SK-N-SH (cell line): ENCODE measurements at regions not wholly inside any gene's neighbourhood (a gene's known extent, or its start where the extent isn't known, plus 50 kb on each side); places are given as distances from the start of the nearest gene placed in this dataset.

Source experiments
- CTCF ChIA-PET: fragments of 300-600, 350-600 bp; formaldehyde crosslinking; extraction: SDS; loops from one replicate; lab custom pipeline; 2021; lab: Yijun Ruan, JAX
- POLR2A ChIA-PET: fragments of 350-600 bp; sonication (Branson Sonifier 250); formaldehyde crosslinking; extraction: SDS; loops from one replicate; lab custom pipeline; 2020; ENCODE audit warnings: antibody characterized with exemption, inconsistent platforms; lab: Yijun Ruan, JAX
- DNase-seq: peaks from one replicate; pipeline ENCODE4 v3.0.0; 2012
- H2AFZ ChIP-seq: fragments of 200-600 bp; sonication (generic); 2 replicates; pipeline ENCODE4 v1.8.1; 2016; ENCODE audit warnings: antibody characterized with exemption, mild to moderate bottlenecking, low read depth
- H3F3A ChIP-seq: fragments of 200-600 bp; sonication (generic); replicated peaks from 2 replicates; pipeline ENCODE3; 2016; ENCODE audit warnings: antibody characterized with exemption, mild to moderate bottlenecking; ENCODE audit not compliant: insufficient read depth
- H3K27ac ChIP-seq, 2 experiments: fragments of 200-500 bp in 1 of 2; fragments of 200-600 bp in 1 of 2; sonication (Bioruptor generic) in 1 of 2; sonication (generic), shearing (Covaris generic) in 1 of 2; 2 replicates each; pipeline versions ENCODE4 v1.5.1 to v1.6.1; 2014 to 2016; ENCODE audit warnings: low read depth in 2 of 2, inconsistent platforms in 1 of 2, low read length in 1 of 2, mild to moderate bottlenecking in 1 of 2, mixed read lengths in 1 of 2
- H3K27me3 ChIP-seq: fragments of 200-600 bp; sonication (generic), shearing (Covaris generic); 2 replicates; pipeline ENCODE4 v1.6.1; 2016; ENCODE audit warnings: mixed run types; ENCODE audit not compliant: insufficient read depth
- H3K36me3 ChIP-seq, 2 experiments: fragments of 200-500 bp in 1 of 2; fragments of 200-600 bp in 1 of 2; sonication (Bioruptor generic) in 1 of 2; sonication (generic) in 1 of 2; replicated peaks in 1 of 2; 2 replicates each; pipeline versions ENCODE3 to v1.5.1; 2014 to 2016; ENCODE audit warnings: low read length in 1 of 2, mild to moderate bottlenecking in 1 of 2; ENCODE audit not compliant: insufficient read depth in 2 of 2, control insufficient read depth in 1 of 2
- H3K4me1 ChIP-seq, 2 experiments: fragments of 200-500 bp in 1 of 2; fragments of 200-600 bp in 1 of 2; sonication (Bioruptor generic) in 1 of 2; sonication (generic), shearing (Covaris generic) in 1 of 2; 2 replicates each; pipeline versions ENCODE4 v1.5.1 to v1.6.1; 2014 to 2016; ENCODE audit warnings: low read depth in 1 of 2, low read length in 1 of 2, mixed run types in 1 of 2; ENCODE audit not compliant: insufficient read depth in 2 of 2, control insufficient read depth in 1 of 2
- H3K4me2 ChIP-seq: fragments of 200-600 bp; sonication (generic), shearing (Covaris generic); 2 replicates; pipeline ENCODE4 v1.6.1; 2017; ENCODE audit warnings: mixed run types
- H3K4me3 ChIP-seq, 2 experiments: fragments of 200-500 bp in 1 of 2; fragments of 200-600 bp in 1 of 2; sonication (Bioruptor generic) in 1 of 2; sonication (generic), shearing (Covaris generic) in 1 of 2; 2 replicates each; pipeline versions ENCODE4 v1.5.1 to v1.8.1; 2014 to 2016; ENCODE audit warnings: low read depth in 2 of 2, inconsistent platforms in 1 of 2, low read length in 1 of 2, mild to moderate bottlenecking in 1 of 2, mixed read lengths in 1 of 2, moderate library complexity in 1 of 2
- H3K79me2 ChIP-seq: fragments of 200-600 bp; sonication (generic); 2 replicates; pipeline ENCODE4 v1.8.1; 2017; ENCODE audit warnings: mild to moderate bottlenecking; ENCODE audit not compliant: insufficient read depth
- H3K9ac ChIP-seq: fragments of 200-600 bp; sonication (generic); 2 replicates; pipeline ENCODE4 v1.6.1; 2017; ENCODE audit warnings: mixed run types
- H3K9me2 ChIP-seq: fragments of 200-600 bp; sonication (generic); 2 replicates; pipeline ENCODE4 v1.6.1; 2017; ENCODE audit warnings: mixed run types
- H3K9me3 ChIP-seq: fragments of 200-600 bp; sonication (generic); 2 replicates; pipeline ENCODE4 v1.6.1; 2017; ENCODE audit warnings: mixed run types, mild to moderate bottlenecking, moderate library complexity
- H4K20me1 ChIP-seq: fragments of 200-600 bp; sonication (generic); 2 replicates; pipeline ENCODE4 v1.6.1; 2017; ENCODE audit warnings: mild to moderate bottlenecking, mixed run types; ENCODE audit not compliant: insufficient read depth
- CHD2 ChIP-seq: fragments of 150-350 bp; IDR thresholded peaks from 2 replicates; pipeline ENCODE4 v1.6.1; 2018; ENCODE audit warnings: low read length; ENCODE audit not compliant: partially characterized antibody
- ELF1 ChIP-seq: IDR thresholded peaks from 2 replicates; pipeline ENCODE4 v1.4.0; 2012
- FOXJ3 ChIP-seq: sonication (generic); formaldehyde crosslinking; IDR thresholded peaks from 2 replicates; pipeline ENCODE4 v1.5.1; 2020; ENCODE audit warnings: mild to moderate bottlenecking, missing genetic modification reagents
- FOXM1 ChIP-seq: IDR thresholded peaks from 2 replicates; pipeline ENCODE4 v1.4.0; 2012; ENCODE audit warnings: low read depth, mild to moderate bottlenecking
- GATA2 ChIP-seq: sonication (generic); formaldehyde crosslinking; IDR thresholded peaks from 2 replicates; pipeline ENCODE4 v1.5.0; 2020; ENCODE audit warnings: mild to moderate bottlenecking, missing genetic modification reagents
- IRF3 ChIP-seq: fragments of 150-350 bp; IDR thresholded peaks from 2 replicates; pipeline ENCODE4 v1.6.1; 2016; ENCODE audit warnings: mild to moderate bottlenecking, low read depth, low read length
- JUND ChIP-seq: IDR thresholded peaks from 2 replicates; pipeline ENCODE4 v1.4.0; 2012
- MXI1 ChIP-seq: IDR thresholded peaks from 2 replicates; pipeline ENCODE4 v1.6.1; 2012; ENCODE audit warnings: mild to moderate bottlenecking, low read depth, low read length, improper control_type of control experiment
- POLR2AphosphoS5 ChIP-seq: IDR thresholded peaks from 2 replicates; pipeline ENCODE4 v1.6.1; 2012; ENCODE audit warnings: low read depth, low read length
- REST ChIP-seq: IDR thresholded peaks from 2 replicates; pipeline ENCODE4 v1.6.1; 2012; ENCODE audit warnings: mild to moderate bottlenecking, low read depth, low read length, moderate library complexity
- RFX5 ChIP-seq: IDR thresholded peaks from 2 replicates; pipeline ENCODE4 v1.6.1; 2012; ENCODE audit warnings: mild to moderate bottlenecking, improper control_type of control experiment, low read length
- RXRA ChIP-seq: IDR thresholded peaks from 2 replicates; pipeline ENCODE4 v1.4.0; 2012; ENCODE audit warnings: low read depth, mild to moderate bottlenecking, borderline replicate concordance
- SIN3A ChIP-seq: IDR thresholded peaks from 2 replicates; pipeline ENCODE4 v1.6.1; 2012; ENCODE audit warnings: low read depth, mild to moderate bottlenecking, low read length, moderate library complexity, borderline replicate concordance
- SMC3 ChIP-seq: IDR thresholded peaks from 2 replicates; pipeline ENCODE4 v1.6.1; 2012; ENCODE audit warnings: low read depth, low read length, improper control_type of control experiment
- TCF12 ChIP-seq: IDR thresholded peaks from 2 replicates; pipeline ENCODE4 v1.4.0; 2012
- USF1 ChIP-seq: IDR thresholded peaks from 2 replicates; pipeline ENCODE4 v1.4.0; 2012; ENCODE audit warnings: low read depth, borderline replicate concordance
- USF2 ChIP-seq: fragments of 150-350 bp; IDR thresholded peaks from 2 replicates; pipeline ENCODE4 v1.6.1; 2017; ENCODE audit warnings: antibody characterized with exemption, low read length, low read depth, borderline replicate concordance
- WGBS: methylation state at CpG from one replicate; pipeline ENCODE4 v1.1.6; 2017; ENCODE audit warnings: low lambda C conversion rate; 5-methylcytosine and 5-hydroxymethylcytosine counted together
- TF ChIP-seq, protein P1 (sequence below): IDR thresholded peaks from 2 replicates; pipeline ENCODE4 v1.4.0; 2012; ENCODE audit warnings: low read depth, borderline replicate concordance
- TF ChIP-seq, protein P2 (sequence below): IDR thresholded peaks from 2 replicates; pipeline ENCODE4 v1.4.0; 2012; ENCODE audit warnings: low read depth

DNA sequence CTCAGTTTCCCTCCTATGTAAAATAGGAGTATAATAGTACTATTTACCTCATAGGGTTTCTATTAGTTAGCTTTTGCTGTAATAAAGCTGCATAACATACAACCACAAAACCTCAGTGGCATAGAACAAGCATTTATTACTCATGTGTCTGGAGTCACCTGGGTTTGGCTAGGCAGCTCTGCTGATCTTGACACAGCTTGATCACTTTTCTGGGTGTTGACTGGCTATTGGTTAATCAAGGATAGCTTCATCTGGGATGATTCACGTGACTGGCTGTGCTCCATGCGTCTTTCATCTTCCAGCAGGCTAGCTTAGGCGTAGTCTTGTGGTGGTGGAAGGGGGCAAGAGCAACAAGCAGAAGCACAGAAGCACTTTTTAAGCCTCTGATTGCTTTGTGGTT is 112.6 kb downstream of the SQOR start:
- Histone ChIP-seq H3F3A (no peaks in the 10 kb centered on the region), H3K4me1 (no peaks in the 10 kb centered on the region), H3K27me3 (no peaks in the 10 kb centered on the region), H3K9me3 (no peaks in the 10 kb centered on the region)
- WGBS = 12% methylated on average over 2 of the region's 3 CpGs
- ChIA-PET POLR2A (no interaction called here), CTCF (interaction anchor here (1.0 to 1.6 kb wide), 4 partner anchors 13 to 42 kb away, joined by 3 to 4 read pairs (median 4); no protein-coding TSS in a partner anchor)
- DNase-seq = no peak
- TF ChIP-seq JUND (no peak), SIN3A (no peak), USF2 (no peak), USF1 (no peak), IRF3 (no peak), CHD2 (no peak), POLR2AphosphoS5 (no peak), ELF1 (no peak), TCF12 (no peak), RFX5 (no peak), SMC3 (no peak)
- TF ChIP-seq, protein P1, sequence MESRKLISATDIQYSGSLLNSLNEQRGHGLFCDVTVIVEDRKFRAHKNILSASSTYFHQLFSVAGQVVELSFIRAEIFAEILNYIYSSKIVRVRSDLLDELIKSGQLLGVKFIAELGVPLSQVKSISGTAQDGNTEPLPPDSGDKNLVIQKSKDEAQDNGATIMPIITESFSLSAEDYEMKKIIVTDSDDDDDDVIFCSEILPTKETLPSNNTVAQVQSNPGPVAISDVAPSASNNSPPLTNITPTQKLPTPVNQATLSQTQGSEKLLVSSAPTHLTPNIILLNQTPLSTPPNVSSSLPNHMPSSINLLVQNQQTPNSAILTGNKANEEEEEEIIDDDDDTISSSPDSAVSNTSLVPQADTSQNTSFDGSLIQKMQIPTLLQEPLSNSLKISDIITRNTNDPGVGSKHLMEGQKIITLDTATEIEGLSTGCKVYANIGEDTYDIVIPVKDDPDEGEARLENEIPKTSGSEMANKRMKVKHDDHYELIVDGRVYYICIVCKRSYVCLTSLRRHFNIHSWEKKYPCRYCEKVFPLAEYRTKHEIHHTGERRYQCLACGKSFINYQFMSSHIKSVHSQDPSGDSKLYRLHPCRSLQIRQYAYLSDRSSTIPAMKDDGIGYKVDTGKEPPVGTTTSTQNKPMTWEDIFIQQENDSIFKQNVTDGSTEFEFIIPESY = no peak
- TF ChIP-seq, all 33 proteins: peak for 0
- H3K9me2 ChIP-seq = no peaks in the 10 kb centered on the region
- H4K20me1 ChIP-seq = no peaks in the 10 kb centered on the region
- H3K79me2 ChIP-seq = no peaks in the 10 kb centered on the region
- H3K9ac ChIP-seq = no peak overlapping the region
- H3K27ac ChIP-seq = no peak overlapping the region
- no peaks in the 10 kb centered on the region for H3K36me3 ChIP-seq
- no peak overlapping the region for H2AFZ ChIP-seq
- H3K4me2 ChIP-seq = no peak overlapping the region
- H3K4me3 ChIP-seq = no peak overlapping the region

DNA sequence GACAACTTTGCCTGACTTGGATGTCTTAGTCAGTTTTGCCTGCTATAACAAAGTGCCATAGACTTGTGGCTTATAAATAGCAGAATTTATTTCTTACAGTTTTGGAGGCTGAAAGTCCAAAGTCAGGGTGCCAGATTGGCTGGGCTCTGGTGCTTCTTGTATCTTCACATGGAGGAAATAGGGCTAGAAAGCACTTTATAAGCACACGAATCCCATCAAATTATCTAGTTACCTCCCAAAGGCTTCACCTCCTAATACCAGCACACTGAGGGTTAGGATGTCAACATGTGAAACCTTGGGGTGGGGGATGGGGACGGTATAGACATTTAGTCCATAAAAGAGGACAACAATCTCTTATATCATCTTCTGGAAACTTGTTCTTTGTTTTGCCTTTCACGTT is 116.8 kb downstream of the SQOR start:
- Histone ChIP-seq H3K9ac (no peak overlapping the region), H3K79me2 (no peaks in the 10 kb centered on the region), H3K4me2 (no peak overlapping the region), H3K9me3 (no peaks in the 10 kb centered on the region), H3K27ac (no peak overlapping the region), H3K9me2 (no peaks in the 10 kb centered on the region), H3K4me1 (no peaks in the 10 kb centered on the region), H3K27me3 (no peaks in the 10 kb centered on the region), H3K36me3 (no peaks in the 10 kb centered on the region), H3K4me3 (no peak overlapping the region), H3F3A (no peaks in the 10 kb centered on the region), H2AFZ (no peak overlapping the region), H4K20me1 (no peaks in the 10 kb centered on the region)
- 23% methylated on average over 3 of the region's 3 CpGs for WGBS
- ChIA-PET POLR2A (no interaction called here), CTCF (no interaction called here)
- DNase-seq = no peak
- TF ChIP-seq FOXJ3 (CRISPR knock-in tag) (no peak), GATA2 (CRISPR knock-in tag) (no peak), RXRA (no peak), MXI1 (no peak), REST (no peak), FOXM1 (no peak)
- TF ChIP-seq, protein P2, sequence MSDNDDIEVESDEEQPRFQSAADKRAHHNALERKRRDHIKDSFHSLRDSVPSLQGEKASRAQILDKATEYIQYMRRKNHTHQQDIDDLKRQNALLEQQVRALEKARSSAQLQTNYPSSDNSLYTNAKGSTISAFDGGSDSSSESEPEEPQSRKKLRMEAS = no peak
